Gastrocnemius medialis (tissue), 4 donors: ENCODE measurements at regions not wholly inside any gene's neighbourhood (a gene's known extent, or its start where the extent isn't known, plus 50 kb on each side); places are given as distances from the start of the nearest gene placed in this dataset.
"Not testable (repeated sequence)": the region's sequence is repeated elsewhere in the genome, so short reads cannot be mapped to it uniquely, and the experiment has no call there.

Source experiments
- ATAC-seq, 2 donors: fragments of 150-250 bp; one replicate each; pipeline ENCODE4 v1.9.1; 2016
- DNase-seq, 2 donors: peaks; one replicate each; pipeline ENCODE4 v3.0.0-alpha.2; 2019
- H3K27ac ChIP-seq, 4 donors: fragments of 200-600 bp; sonication (generic); 1 replicate in 1 of 4; 2 replicates in 3 of 4; pipeline ENCODE4 v1.5.1; 2016 to 2018; ENCODE audit warnings: mild to moderate bottlenecking in 2 of 4, moderate library complexity in 1 of 4
- H3K27me3 ChIP-seq, 3 donors: fragments of 200-600 bp; sonication (generic) in 2 of 3; 1 replicate in 1 of 3; 2 replicates in 2 of 3; pipeline versions ENCODE4 v1.5.1 to v1.6.0; 2016 to 2019; ENCODE audit warnings: mild to moderate bottlenecking in 1 of 3, moderate library complexity in 1 of 3
- H3K36me3 ChIP-seq, 2 donors: fragments of 200-600 bp; sonication (generic) in 1 of 2; one replicate each; pipeline ENCODE4 v1.5.1; 2017 to 2018
- H3K4me1 ChIP-seq, 2 donors: fragments of 200-600 bp; sonication (generic) in 1 of 2; one replicate each; pipeline ENCODE4 v1.5.1; 2016 to 2017; ENCODE audit warnings: mild to moderate bottlenecking in 2 of 2
- H3K4me3 ChIP-seq, 4 donors: fragments of 200-600 bp; sonication (generic) in 3 of 4; 1 replicate in 1 of 4; 2 replicates in 3 of 4; pipeline ENCODE4 v1.5.1; 2016 to 2019; ENCODE audit warnings: mild to moderate bottlenecking in 2 of 4
- H3K9me3 ChIP-seq, 3 donors: fragments of 200-600 bp; sonication (generic) in 2 of 3; 1 replicate in 1 of 3; 2 replicates in 2 of 3; pipeline ENCODE4 v1.5.1; 2016 to 2019
- CTCF ChIP-seq, 5 experiments: fragments of 450-650 bp in 3 of 5; fragments of 200-600 bp in 2 of 5; sonication (generic) in 2 of 5; IDR thresholded peaks in 4 of 5; conservative IDR thresholded peaks in 1 of 5; 1 replicate in 4 of 5; 2 replicates in 1 of 5; pipeline ENCODE4 v1.5.1; 2016 to 2019; ENCODE audit warnings: antibody characterized with exemption in 5 of 5, mild to moderate bottlenecking in 3 of 5, moderate library complexity in 3 of 5
- POLR2A ChIP-seq, 2 donors: fragments of 450-650 bp; IDR thresholded peaks; one replicate each; pipeline ENCODE4 v1.6.1; 2017; ENCODE audit warnings: antibody characterized with exemption in 2 of 2, mild to moderate bottlenecking in 2 of 2, moderate library complexity in 2 of 2
- in situ Hi-C, 4 donors: fragments of 200-750 bp; cut with MboI; loops; one replicate each; pipeline versions ENCODE4 v1.15.0 to v1.8.0; 2017; ENCODE audit warnings: low sequenced_read_pairs in 4 of 4
- intact Hi-C: fragments of 100-400 bp; cut with DNase I; formaldehyde crosslinking; loops from one replicate; pipeline ENCODE4 v1.15.1; 2023; ENCODE audit warnings: low total_unique reads

GRCh38 chr1:101373570-101373969, 136.8 kb downstream of the S1PR1 start:
- no peak for ATAC-seq
- peaks cover 0 to 7% (median 0%) of the 10 kb centered on the region in 3 donors for H3K9me3 ChIP-seq
- intact Hi-C loops (no loop called here), in situ Hi-C loops (no loop called here)
- TF ChIP-seq POLR2A (IDR thresholded peaks at IDR 0.05) (no peak), CTCF (IDR thresholded peaks at IDR 0.05 in 4 of 5, conservative IDR thresholded peaks at IDR 0.05 in 1 of 5) (no peak)
- H3K27ac ChIP-seq = no peak overlapping the region
- no peaks in the 10 kb centered on the region for H3K36me3 ChIP-seq
- no peaks in the 10 kb centered on the region for H3K27me3 ChIP-seq
- DNase-seq = no peak
- H3K4me3 ChIP-seq = no peak overlapping the region
- peaks cover 0 to 8% of the 10 kb centered on the region in 2 donors for H3K4me1 ChIP-seq

GRCh38 chr1:101375448-101375847, 138.6 kb downstream of the S1PR1 start:
- H3K27ac ChIP-seq, ATAC-seq, in situ Hi-C loops, H3K27me3 ChIP-seq, DNase-seq, H3K36me3 ChIP-seq, H3K4me1 ChIP-seq, H3K9me3 ChIP-seq, intact Hi-C loops, H3K4me3 ChIP-seq: not testable (repeated sequence)

- intact Hi-C loops (no loop called here), in situ Hi-C loops (no loop called here)
- no peak for TF ChIP-seq CTCF (IDR thresholded peaks at IDR 0.05 in 4 of 5, conservative IDR thresholded peaks at IDR 0.05 in 1 of 5)
- TF ChIP-seq POLR2A (IDR thresholded peaks at IDR 0.05) = no peak
- Histone ChIP-seq H3K27ac (no peak overlapping the region), H3K27me3 (no peaks in the 10 kb centered on the region), H3K4me1 (peaks cover 0 to 2% of the 10 kb centered on the region in 2 donors), H3K36me3 (no peaks in the 10 kb centered on the region), H3K4me3 (no peak overlapping the region), H3K9me3 (peaks cover 0 to 7% (median 0%) of the 10 kb centered on the region in 3 donors)
- DNase-seq (no peak), ATAC-seq (no peak)
Measured at GRCh38 chr1:101376121-101377083, 139.6 kb downstream of the S1PR1 start.

- H3K4me1 ChIP-seq = no peaks in the 10 kb centered on the region
- H3K9me3 ChIP-seq = peaks cover 0 to 7% (median 0%) of the 10 kb centered on the region in 3 donors
- in situ Hi-C loops = no loop called here
- no peak overlapping the region for H3K4me3 ChIP-seq
- H3K36me3 ChIP-seq = no peaks in the 10 kb centered on the region
- no peak for ATAC-seq
- intact Hi-C loops = no loop called here
- DNase-seq = no peak
- no peaks in the 10 kb centered on the region for H3K27me3 ChIP-seq
- H3K27ac ChIP-seq = no peak overlapping the region
- TF ChIP-seq POLR2A (IDR thresholded peaks at IDR 0.05) (no peak), CTCF (IDR thresholded peaks at IDR 0.05 in 4 of 5, conservative IDR thresholded peaks at IDR 0.05 in 1 of 5) (no peak)
Measured at GRCh38 chr1:101377084-101377835, 140.4 kb downstream of the S1PR1 start.

GRCh38 chr1:101379037-101379436, 142.2 kb downstream of the S1PR1 start:
- H3K36me3 ChIP-seq = no peaks in the 10 kb centered on the region
- TF ChIP-seq CTCF (IDR thresholded peaks at IDR 0.05 in 4 of 5, conservative IDR thresholded peaks at IDR 0.05 in 1 of 5) (no peak), POLR2A (IDR thresholded peaks at IDR 0.05) (no peak)
- no peaks in the 10 kb centered on the region for H3K4me1 ChIP-seq
- DNase-seq = no peak
- H3K27ac ChIP-seq = no peak overlapping the region
- intact Hi-C loops (no loop called here), in situ Hi-C loops (no loop called here)
- H3K4me3 ChIP-seq = no peak overlapping the region
- H3K27me3 ChIP-seq = no peaks in the 10 kb centered on the region
- no peak for ATAC-seq
- no peaks in the 10 kb centered on the region for H3K9me3 ChIP-seq
